GM21367 (cell line): ENCODE measurements at regions not wholly inside any gene's neighbourhood (a gene's known extent, or its start where the extent isn't known, plus 50 kb on each side); places are given as distances from the start of the nearest gene placed in this dataset.

Source experiments
- ATAC-seq: cut with Tn5 transposase; IDR thresholded peaks from one replicate; pipeline ENCODE4 v1.9.1; 2021; ENCODE audit not compliant: unreplicated experiment

- no peak for ATAC-seq
Measured at GRCh38 chr22:48546653-48547424, 1280.8 kb downstream of the BRD1 start.

GRCh38 chr22:48545987-48546386 lies 1281.7 kb downstream of the BRD1 start:
- ATAC-seq: no peak

GRCh38 chr22:48541401-48542098 lies 1286.1 kb downstream of the BRD1 start:
- no peak for ATAC-seq

- no peak for ATAC-seq
Measured at GRCh38 chr22:48539261-48539660, 1288.4 kb downstream of the BRD1 start.

- no peak for ATAC-seq
Measured at GRCh38 chr22:48538291-48538820, 1289.3 kb downstream of the BRD1 start.

- no peak for ATAC-seq
Measured at GRCh38 chr22:48537343-48537680, 1290.4 kb downstream of the BRD1 start.

GRCh38 chr22:48536541-48537342 lies 1290.9 kb downstream of the BRD1 start:
- no peak for ATAC-seq

- no peak for ATAC-seq
Measured at GRCh38 chr22:48535868-48536540, 1291.7 kb downstream of the BRD1 start.

- ATAC-seq: no peak
Measured at GRCh38 chr22:48534395-48534958, 1293.2 kb downstream of the BRD1 start.

- no peak for ATAC-seq
Measured at GRCh38 chr22:48532986-48533385, 1294.7 kb downstream of the BRD1 start.

- ATAC-seq: no peak
Measured at GRCh38 chr22:48531761-48532435, 1295.8 kb downstream of the BRD1 start.

GRCh38 chr22:48531108-48531507 lies 1296.6 kb downstream of the BRD1 start:
- ATAC-seq: no peak

- ATAC-seq: no peak
Measured at GRCh38 chr22:48530666-48531065, 1297.0 kb downstream of the BRD1 start.

GRCh38 chr22:48528221-48528915 lies 1299.3 kb downstream of the BRD1 start:
- no peak for ATAC-seq

GRCh38 chr22:48523761-48524160 lies 1303.9 kb downstream of the BRD1 start:
- ATAC-seq: no peak

GRCh38 chr22:48523091-48523490 lies 1304.6 kb downstream of the BRD1 start:
- ATAC-seq: no peak

GRCh38 chr22:48522271-48522670 lies 1305.4 kb downstream of the BRD1 start:
- no peak for ATAC-seq

GRCh38 chr22:48520884-48521588 lies 1306.6 kb downstream of the BRD1 start:
- no peak for ATAC-seq

GRCh38 chr22:48520207-48520606 lies 1307.5 kb downstream of the BRD1 start:
- no peak for ATAC-seq
